ENCODE measurements at regions not wholly inside any gene's neighbourhood (a gene's known extent, or its start where the extent isn't known, plus 50 kb on each side); places are given as distances from the start of the nearest gene placed in this dataset.

DNA sequence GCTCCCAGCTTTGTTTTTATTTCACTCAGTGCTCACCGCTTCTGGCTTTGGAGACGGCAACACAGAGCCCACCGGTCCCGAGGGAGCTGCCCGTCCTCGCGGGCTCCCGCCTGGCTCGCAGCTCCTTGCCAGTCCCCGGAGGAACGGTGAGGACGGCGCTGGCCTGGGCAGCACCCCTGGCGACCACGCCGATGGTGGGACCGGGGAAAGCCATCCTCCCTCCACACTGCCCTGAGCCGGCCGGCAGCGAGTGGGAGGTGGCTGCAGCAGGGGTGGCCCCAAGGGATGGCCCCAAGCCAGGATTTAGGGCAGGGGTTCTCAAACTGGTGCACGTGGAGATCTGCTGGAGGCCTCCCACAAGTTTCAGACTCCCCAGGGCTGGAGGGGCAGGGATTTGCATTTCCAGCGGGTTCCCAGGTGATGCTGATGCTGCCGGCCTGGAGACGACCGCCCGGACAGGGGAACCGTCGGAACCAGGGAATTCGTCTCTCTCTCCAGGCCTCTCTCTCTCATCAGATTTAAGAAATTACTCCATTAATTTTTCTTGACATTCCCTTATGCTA lies 293.2 kb upstream of the IRX4 start:
- DNase-seq (ENCODE audit: low read depth), result no peak
- TF ChIP-seq, protein P1, sequence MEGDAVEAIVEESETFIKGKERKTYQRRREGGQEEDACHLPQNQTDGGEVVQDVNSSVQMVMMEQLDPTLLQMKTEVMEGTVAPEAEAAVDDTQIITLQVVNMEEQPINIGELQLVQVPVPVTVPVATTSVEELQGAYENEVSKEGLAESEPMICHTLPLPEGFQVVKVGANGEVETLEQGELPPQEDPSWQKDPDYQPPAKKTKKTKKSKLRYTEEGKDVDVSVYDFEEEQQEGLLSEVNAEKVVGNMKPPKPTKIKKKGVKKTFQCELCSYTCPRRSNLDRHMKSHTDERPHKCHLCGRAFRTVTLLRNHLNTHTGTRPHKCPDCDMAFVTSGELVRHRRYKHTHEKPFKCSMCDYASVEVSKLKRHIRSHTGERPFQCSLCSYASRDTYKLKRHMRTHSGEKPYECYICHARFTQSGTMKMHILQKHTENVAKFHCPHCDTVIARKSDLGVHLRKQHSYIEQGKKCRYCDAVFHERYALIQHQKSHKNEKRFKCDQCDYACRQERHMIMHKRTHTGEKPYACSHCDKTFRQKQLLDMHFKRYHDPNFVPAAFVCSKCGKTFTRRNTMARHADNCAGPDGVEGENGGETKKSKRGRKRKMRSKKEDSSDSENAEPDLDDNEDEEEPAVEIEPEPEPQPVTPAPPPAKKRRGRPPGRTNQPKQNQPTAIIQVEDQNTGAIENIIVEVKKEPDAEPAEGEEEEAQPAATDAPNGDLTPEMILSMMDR (IDR thresholded peaks at IDR 0.05; ENCODE audit: control insufficient read depth, extremely low read depth, insufficient read depth), result no peak
- no peak overlapping the region for H3K4me3 ChIP-seq (ENCODE audit: low read depth, low read length)

DNA sequence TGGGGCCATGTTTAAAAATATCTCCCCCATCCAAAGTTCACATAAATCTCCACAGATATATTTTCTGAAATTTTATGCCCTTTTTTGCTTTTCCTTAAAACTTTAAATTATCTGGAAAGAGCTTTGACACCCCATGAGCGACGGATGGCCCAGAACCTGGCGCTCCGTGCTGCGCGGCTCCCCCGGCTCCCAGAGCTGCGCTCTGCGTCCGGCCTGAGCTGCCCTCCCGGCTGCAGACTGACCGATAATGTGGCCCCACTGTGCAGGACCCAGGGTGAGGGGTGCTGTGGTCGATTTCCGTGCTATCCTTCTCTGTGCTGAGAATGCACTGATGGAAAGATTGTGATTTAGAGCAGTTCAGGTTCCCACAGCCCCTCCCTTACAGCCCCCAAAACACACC lies 292.3 kb upstream of the IRX4 start:
- no peak overlapping the region for H3K4me3 ChIP-seq (ENCODE audit: low read depth, low read length)
- TF ChIP-seq, protein P1 (IDR thresholded peaks at IDR 0.05; ENCODE audit: control insufficient read depth, extremely low read depth, insufficient read depth), result no peak
- no peak for DNase-seq (ENCODE audit: low read depth)

DNA sequence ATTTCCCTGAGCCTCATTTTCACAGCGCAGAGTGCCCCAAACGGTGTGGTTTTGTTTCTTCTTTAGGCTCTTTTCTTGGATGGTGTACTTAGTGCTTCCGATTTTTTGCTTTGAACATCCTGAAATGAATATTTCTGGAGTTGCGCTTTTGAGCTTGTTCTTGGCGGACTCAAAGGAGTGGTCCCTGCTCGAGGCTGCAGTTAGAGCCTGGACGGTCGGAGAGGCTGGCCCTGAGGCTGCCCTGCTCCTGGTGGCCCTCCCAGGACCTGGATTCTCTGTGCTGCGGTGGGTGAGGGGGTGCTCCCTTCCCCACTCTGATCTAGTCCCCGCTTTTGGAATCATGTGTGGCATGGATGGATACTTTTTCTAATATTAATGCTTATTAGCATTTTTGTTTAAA lies 291.8 kb upstream of the IRX4 start:
- no peak overlapping the region for H3K4me3 ChIP-seq (ENCODE audit: low read depth, low read length)
- DNase-seq (ENCODE audit: low read depth), result no peak
- TF ChIP-seq, protein P1 (IDR thresholded peaks at IDR 0.05; ENCODE audit: control insufficient read depth, extremely low read depth, insufficient read depth), result no peak

DNA sequence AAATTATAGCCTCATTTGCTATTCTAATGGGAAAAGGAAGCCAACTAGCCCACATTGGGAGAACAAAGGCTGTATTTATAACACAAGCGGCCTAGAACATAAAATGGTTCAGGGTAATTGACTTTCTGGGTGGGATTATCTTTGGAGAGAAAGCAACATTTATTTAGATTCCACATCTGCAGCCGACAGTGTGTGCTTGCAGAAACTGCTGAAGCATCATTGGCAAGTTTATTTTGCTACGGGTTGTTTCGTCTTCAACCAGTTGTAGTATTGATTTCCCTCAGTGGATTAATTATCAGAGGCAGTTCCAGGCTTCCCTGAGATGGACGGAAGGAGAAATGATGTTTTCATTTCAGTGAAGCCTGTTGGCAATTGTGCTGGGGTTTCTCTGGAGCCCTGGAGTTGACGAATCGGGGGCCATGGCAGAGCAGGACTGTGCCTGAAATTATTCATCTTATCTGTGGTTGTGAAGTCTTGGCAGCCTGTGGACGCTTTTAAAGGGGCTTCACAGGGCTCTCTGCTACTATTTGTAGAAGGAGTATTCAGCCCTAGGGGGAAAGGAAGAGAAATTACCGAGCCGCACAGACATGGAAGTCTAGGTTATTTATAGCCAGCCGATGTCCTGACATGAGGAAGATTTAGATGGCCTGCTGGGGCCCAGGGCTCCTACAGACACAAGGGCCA lies 290.6 kb upstream of the IRX4 start:
- no peak for DNase-seq (ENCODE audit: low read depth)
- TF ChIP-seq, protein P1 (IDR thresholded peaks at IDR 0.05; ENCODE audit: control insufficient read depth, extremely low read depth, insufficient read depth), result no peak
- no peak overlapping the region for H3K4me3 ChIP-seq (ENCODE audit: low read depth, low read length)

DNA sequence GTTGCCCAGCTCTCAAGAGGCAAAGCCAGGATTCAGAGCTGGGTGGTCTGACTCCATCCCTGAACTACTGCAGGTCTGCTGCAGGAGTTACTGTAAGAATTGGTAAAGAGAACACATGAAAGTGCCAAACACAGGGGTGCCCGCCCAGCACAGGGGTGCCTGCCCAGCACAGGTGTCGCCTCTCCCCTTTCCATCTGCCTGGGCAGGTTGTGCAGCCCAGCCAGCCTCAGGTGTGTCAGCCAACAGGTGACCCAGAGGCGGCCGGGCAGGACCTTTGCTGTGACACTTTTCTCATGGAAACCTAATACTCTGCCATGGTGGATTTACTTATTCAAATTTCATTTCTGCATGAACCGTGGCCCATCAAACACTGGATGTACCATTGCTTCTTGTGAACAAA lies 289.7 kb upstream of the IRX4 start:
- DNase-seq (ENCODE audit: low read depth), result no peak
- TF ChIP-seq, protein P1 (IDR thresholded peaks at IDR 0.05; ENCODE audit: control insufficient read depth, extremely low read depth, insufficient read depth), result no peak
- H3K4me3 ChIP-seq (ENCODE audit: low read depth, low read length), result no peak overlapping the region

DNA sequence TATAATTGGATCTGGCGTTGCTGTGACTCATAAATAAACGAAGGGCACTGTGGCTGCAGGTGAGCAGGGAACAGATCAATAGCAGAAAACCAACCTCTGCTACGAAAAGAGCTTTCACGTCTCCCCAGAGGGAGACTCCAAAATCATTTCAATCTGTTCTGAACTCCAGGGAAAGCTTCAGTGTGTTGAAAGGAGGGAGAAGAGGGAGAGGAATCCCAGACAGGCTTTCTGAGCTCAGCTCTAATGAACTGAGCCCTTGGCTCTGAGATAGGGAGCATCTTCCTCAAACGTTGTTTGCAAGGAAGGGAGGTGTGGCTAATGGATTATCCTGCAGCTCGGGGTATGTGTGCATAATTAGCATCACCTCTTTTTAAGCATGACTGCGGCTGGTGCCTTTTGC lies 288.0 kb upstream of the IRX4 start:
- TF ChIP-seq, protein P1 (IDR thresholded peaks at IDR 0.05; ENCODE audit: control insufficient read depth, extremely low read depth, insufficient read depth), result no peak
- H3K4me3 ChIP-seq (ENCODE audit: low read depth, low read length), result no peak overlapping the region
- DNase-seq (ENCODE audit: low read depth), result no peak
